GM23338 (cell line): ENCODE measurements at regions not wholly inside any gene's neighbourhood (a gene's known extent, or its start where the extent isn't known, plus 50 kb on each side); places are given as distances from the start of the nearest gene placed in this dataset.

Source experiments
- ATAC-seq: fragments of 200-7000 bp; cut with Tn5 transposase; 3 replicates; pipeline ENCODE4 v1.9.1; 2020
- DNase-seq: peaks from one replicate; pipeline ENCODE4 v3.0.0-alpha.2; 2015; ENCODE audit warnings: low spot score
- H2AFZ ChIP-seq: fragments of 200-600 bp; sonication (generic); 2 replicates; pipeline ENCODE4 v1.8.0; 2016; ENCODE audit warnings: antibody characterized with exemption, mild to moderate bottlenecking, moderate library complexity
- H3F3A ChIP-seq: fragments of 200-600 bp; sonication (generic); replicated peaks from 2 replicates; pipeline ENCODE4 v1.8.0; 2017; ENCODE audit warnings: antibody characterized with exemption, mixed run types, low read depth
- H3K27ac ChIP-seq: fragments of 200-600 bp; sonication (generic); 2 replicates; pipeline ENCODE4 v1.6.1; 2016; ENCODE audit warnings: low read depth
- H3K27me3 ChIP-seq: fragments of 200-600 bp; sonication (generic); 2 replicates; pipeline ENCODE4 v1.8.0; 2016; ENCODE audit warnings: mild to moderate bottlenecking, mixed run types, moderate library complexity; ENCODE audit not compliant: insufficient read depth
- H3K36me3 ChIP-seq: fragments of 200-600 bp; sonication (generic); 2 replicates; pipeline ENCODE4 v1.8.0; 2016; ENCODE audit warnings: mild to moderate bottlenecking; ENCODE audit not compliant: insufficient read depth
- H3K4me1 ChIP-seq: fragments of 200-600 bp; sonication (generic); 2 replicates; pipeline ENCODE4 v1.8.0; 2016; ENCODE audit warnings: mild to moderate bottlenecking, moderate library complexity; ENCODE audit not compliant: insufficient read depth
- H3K4me2 ChIP-seq: fragments of 200-600 bp; sonication (generic); 2 replicates; pipeline ENCODE4 v1.7.1; 2017; ENCODE audit warnings: mixed run types
- H3K4me3 ChIP-seq: fragments of 200-600 bp; sonication (generic); 2 replicates; pipeline ENCODE4 v1.6.1; 2016; ENCODE audit warnings: mixed run types
- H3K79me2 ChIP-seq: fragments of 200-600 bp; sonication (generic); replicated peaks from 2 replicates; pipeline ENCODE4 v1.8.0; 2017; ENCODE audit warnings: mild to moderate bottlenecking; ENCODE audit not compliant: insufficient read depth
- H3K9me2 ChIP-seq: fragments of 200-600 bp; sonication (generic); 2 replicates; pipeline ENCODE4 v1.8.0; 2017; ENCODE audit not compliant: insufficient read depth
- H4K20me1 ChIP-seq: fragments of 200-600 bp; sonication (generic); replicated peaks from 2 replicates; pipeline ENCODE4 v1.8.0; 2017; ENCODE audit warnings: mild to moderate bottlenecking; ENCODE audit not compliant: insufficient read depth
- H3K27ac Mint-ChIP-seq: 2 replicates; pipeline ENCODE4 v1.8.0; 2020; ENCODE audit warnings: inconsistent platforms, mild to moderate bottlenecking, moderate library complexity, mixed read lengths
- H3K27me3 Mint-ChIP-seq: 3 replicates; pipeline ENCODE4 v1.8.0; 2022; ENCODE audit warnings: low read depth, mild to moderate bottlenecking, moderate library complexity, mixed read lengths, inconsistent platforms; ENCODE audit not compliant: insufficient read depth, poor library complexity
- H3K36me3 Mint-ChIP-seq: 3 replicates; pipeline ENCODE4 v1.8.0; 2021; ENCODE audit warnings: low read depth, mild to moderate bottlenecking, inconsistent platforms, moderate library complexity, mixed read lengths
- H3K4me1 Mint-ChIP-seq: 3 replicates; pipeline ENCODE4 v1.8.0; 2020; ENCODE audit warnings: mild to moderate bottlenecking, inconsistent platforms, mixed read lengths
- H3K4me3 Mint-ChIP-seq: 3 replicates; pipeline ENCODE4 v1.8.0; 2021; ENCODE audit warnings: moderate library complexity, mild to moderate bottlenecking, inconsistent platforms, mixed read lengths
- H3K9me3 Mint-ChIP-seq: 3 replicates; pipeline ENCODE4 v1.8.0; 2020; ENCODE audit warnings: moderate library complexity, mild to moderate bottlenecking, inconsistent platforms, mixed read lengths
- CREB1 ChIP-seq: fragments of 250-450 bp; sonication (Bioruptor Pico); IDR thresholded peaks from 2 replicates; pipeline ENCODE4 v1.5.0; 2020; ENCODE audit warnings: low read depth, mild to moderate bottlenecking, moderate library complexity
- CTCF ChIP-seq, 2 experiments: fragments of 200-600 bp in 1 of 2; sonication (generic) in 1 of 2; conservative IDR thresholded peaks; 2 replicates each; pipeline versions ENCODE4 v1.5.1 to v1.6.1; 2016 to 2017; ENCODE audit warnings: antibody characterized with exemption in 2 of 2, low read depth in 2 of 2, mild to moderate bottlenecking in 2 of 2, moderate library complexity in 1 of 2
- ETS1 ChIP-seq: IDR thresholded peaks from 2 replicates; pipeline ENCODE4 v1.6.1; 2016; ENCODE audit warnings: antibody characterized with exemption
- EZH2 ChIP-seq: fragments of 200-600 bp; sonication (generic); IDR thresholded peaks from one replicate; pipeline ENCODE4 v1.8.0; 2017; ENCODE audit warnings: antibody characterized with exemption, mild to moderate bottlenecking, low read depth; ENCODE audit not compliant: unreplicated experiment
- EZH2phosphoT487 ChIP-seq: fragments of 200-600 bp; sonication (generic); IDR thresholded peaks from one replicate; pipeline ENCODE4 v1.8.1; 2018; ENCODE audit warnings: antibody characterized with exemption; ENCODE audit not compliant: unreplicated experiment
- JUNB ChIP-seq: IDR thresholded peaks from one replicate; pipeline ENCODE4 v1.6.1; 2016; ENCODE audit warnings: antibody characterized with exemption; ENCODE audit not compliant: unreplicated experiment
- NANOG ChIP-seq: IDR thresholded peaks from 2 replicates; pipeline ENCODE4 v1.6.1; 2016; ENCODE audit warnings: antibody characterized with exemption, borderline replicate concordance
- POLR2AphosphoS5 ChIP-seq: IDR thresholded peaks from 2 replicates; pipeline ENCODE4 v1.6.1; 2016; ENCODE audit warnings: antibody characterized with exemption, low read depth
- REST ChIP-seq: IDR thresholded peaks from one replicate; pipeline ENCODE4 v1.6.1; 2018; ENCODE audit warnings: antibody characterized with exemption; ENCODE audit not compliant: unreplicated experiment
- STAT1 ChIP-seq: IDR thresholded peaks from one replicate; pipeline ENCODE4 v1.6.1; 2016; ENCODE audit warnings: antibody characterized with exemption; ENCODE audit not compliant: unreplicated experiment
- ZNF114 ChIP-seq: fragments of 250-450 bp; sonication (Bioruptor Pico); IDR thresholded peaks from 2 replicates; pipeline ENCODE4 v1.5.0; 2020; ENCODE audit warnings: mild to moderate bottlenecking, moderate library complexity
- ZNF331 ChIP-seq: fragments of 250-450 bp; sonication (Bioruptor Pico); IDR thresholded peaks from 2 replicates; pipeline ENCODE4 v1.5.0; 2020; ENCODE audit warnings: low read depth, mild to moderate bottlenecking, moderate library complexity
- ZNF462 ChIP-seq: fragments of 250-450 bp; sonication (Bioruptor Pico); IDR thresholded peaks from 2 replicates; pipeline ENCODE4 v1.5.0; 2020; ENCODE audit warnings: mild to moderate bottlenecking, moderate library complexity

GRCh38 chr6:53408826-53409225, 60.1 kb upstream of the ELOVL5 start:
- no peak for TF ChIP-seq POLR2AphosphoS5
- TF ChIP-seq CREB1 (CRISPR knock-in tag): no peak
- no peak for TF ChIP-seq CTCF (conservative IDR thresholded peaks at IDR 0.05; ENCODE audit: low read depth in 2 of 2)
- TF ChIP-seq STAT1: no peak
- TF ChIP-seq NANOG: no peak
- TF ChIP-seq ZNF114 (CRISPR knock-in tag): no peak
- TF ChIP-seq EZH2: no peak
- no peak for TF ChIP-seq EZH2phosphoT487
- TF ChIP-seq REST: no peak
- TF ChIP-seq ZNF462 (CRISPR knock-in tag): no peak
- no peak for TF ChIP-seq ZNF331 (CRISPR knock-in tag)
- no peak for TF ChIP-seq JUNB
- TF ChIP-seq ETS1: no peak
- Histone ChIP-seq H3K79me2 (no peaks in the 10 kb centered on the region), H3K27me3 (no peaks in the 10 kb centered on the region), H3K9me2 (peaks cover 5% of the 10 kb centered on the region; the same call in 1 of the 2 replicates), H4K20me1 (no peaks in the 10 kb centered on the region), H3K4me2 (no peak overlapping the region), H3K4me3 (no peak overlapping the region), H2AFZ (no peak overlapping the region), H3K4me1 (no peaks in the 10 kb centered on the region), H3K27ac (no peak overlapping the region), H3K36me3 (no peaks in the 10 kb centered on the region), H3F3A (no peaks in the 10 kb centered on the region)
- no peak overlapping the region for H3K4me3 Mint-ChIP-seq
- no peak overlapping the region for H3K27ac Mint-ChIP-seq
- H3K4me1 Mint-ChIP-seq: peaks cover 6% of the 10 kb centered on the region; the same call in 2 of the 3 replicates
- H3K36me3 Mint-ChIP-seq: no peaks in the 10 kb centered on the region
- no peak for ATAC-seq
- DNase-seq: no peak
- H3K9me3 Mint-ChIP-seq: peaks cover 8% of the 10 kb centered on the region; the same call in 1 of the 3 replicates
- no peaks in the 10 kb centered on the region for H3K27me3 Mint-ChIP-seq
